K562 (cell line): ENCODE measurements at regions not wholly inside any gene's neighbourhood (a gene's known extent, or its start where the extent isn't known, plus 50 kb on each side); places are given as distances from the start of the nearest gene placed in this dataset.
"Not testable (repeated sequence)": the region's sequence is repeated elsewhere in the genome, so short reads cannot be mapped to it uniquely, and the experiment has no call there.

Experiments
- ATAC-seq: fragments of 200-7000 bp; cut with Tn5 transposase; 3 replicates; pipeline ENCODE4 v1.9.1; 2020; ENCODE audit warnings: moderate library complexity
- BruUV-seq: library from RNA; stranded (reverse); fragments of 400-500 nt; replicated peaks from 2 replicates; lab custom pipeline; 2021; lab: Mats Ljungman, UMichigan
- CTCF ChIA-PET: fragments of 300-600 bp; formaldehyde crosslinking; extraction: SDS; loops from one replicate; lab custom pipeline; 2021; ENCODE audit warnings: low intra/inter-chr PET ratio; lab: Yijun Ruan, JAX
- POLR2A ChIA-PET: fragments of 300-600, 350-650 bp; sonication (Branson Sonifier 250); formaldehyde crosslinking; extraction: SDS; loops from one replicate; lab custom pipeline; 2021; ENCODE audit warnings: antibody characterized with exemption, inconsistent platforms; lab: Yijun Ruan, JAX
- DNase-seq, 4 experiments: peaks; one replicate each; pipeline versions ENCODE4 v3.0.0 to v3.0.0-alpha.2; 2011 to 2018; ENCODE audit warnings: low spot score in 3 of 4, mixed read lengths in 3 of 4; ENCODE audit errors: extremely low read depth in 1 of 4
- FAIRE-seq: peaks from 2 replicates; lab custom pipeline; 2011; peaks lifted over from hg19 to GRCh38; lab: Jason Lieb, UNC
- H2AFZ ChIP-seq: 2 replicates; pipeline ENCODE4 v1.6.0; 2011; ENCODE audit warnings: low read depth, low read length, control low read depth, inconsistent platforms
- H3K27ac ChIP-seq: fragments of 200-600 bp; 3 replicates; pipeline ENCODE4 v1.8.0; 2011; ENCODE audit warnings: low read depth, mild to moderate bottlenecking, control low read depth, inconsistent platforms, low read length, moderate library complexity, mixed read lengths; ENCODE audit errors: extremely low read depth
- H3K27me3 ChIP-seq, 2 experiments: fragments of 300-600 bp in 1 of 2; 2 replicates in 1 of 2; 3 replicates in 1 of 2; pipeline versions ENCODE4 v1.6.0 to v1.8.0; 2011; ENCODE audit warnings: inconsistent platforms in 2 of 2, low read length in 2 of 2, mild to moderate bottlenecking in 1 of 2, mixed read lengths in 1 of 2, moderate library complexity in 1 of 2; ENCODE audit not compliant: control insufficient read depth in 2 of 2, insufficient read depth in 2 of 2
- H3K36me3 ChIP-seq: fragments of 300-600 bp; 3 replicates; pipeline ENCODE4 v1.8.0; 2011; ENCODE audit warnings: mild to moderate bottlenecking, low read length, inconsistent platforms; ENCODE audit not compliant: control insufficient read depth, insufficient read depth
- H3K4me1 ChIP-seq, 2 experiments: fragments of 200-600 bp in 1 of 2; replicated peaks in 1 of 2; 2 replicates in 1 of 2; 3 replicates in 1 of 2; pipeline versions ENCODE4 v1.5.1 to v1.8.0; 2011; ENCODE audit warnings: inconsistent platforms in 2 of 2, low read length in 2 of 2, mild to moderate bottlenecking in 1 of 2, mixed read lengths in 1 of 2, moderate library complexity in 1 of 2; ENCODE audit not compliant: control insufficient read depth in 2 of 2, insufficient read depth in 2 of 2
- H3K4me2 ChIP-seq: 2 replicates; pipeline ENCODE4 v1.6.1; 2011; ENCODE audit warnings: low read length, control low read depth, inconsistent platforms, mixed read lengths; ENCODE audit not compliant: insufficient read depth
- H3K4me3 ChIP-seq: fragments of 200-600 bp; sonication (generic), shearing (Covaris generic); 2 replicates; pipeline ENCODE4 v1.5.1; 2016; ENCODE audit warnings: control low read depth, inconsistent platforms
- H3K79me2 ChIP-seq: fragments of 200-600 bp; 3 replicates; pipeline ENCODE4 v1.8.0; 2011; ENCODE audit warnings: low read length, inconsistent platforms; ENCODE audit not compliant: control insufficient read depth, insufficient read depth
- H3K9ac ChIP-seq, 2 experiments: 2 replicates each; pipeline versions ENCODE4 v1.6.0 to v1.6.1; 2011; ENCODE audit warnings: low read depth in 2 of 2, low read length in 2 of 2, control low read depth in 1 of 2, inconsistent platforms in 1 of 2, mild to moderate bottlenecking in 1 of 2, mixed read lengths in 1 of 2; ENCODE audit not compliant: insufficient read depth in 1 of 2
- H3K9me1 ChIP-seq: one replicate; pipeline ENCODE4 v1.6.0; 2011; ENCODE audit warnings: inconsistent platforms, mild to moderate bottlenecking, low read length, moderate library complexity; ENCODE audit not compliant: control insufficient read depth, insufficient read depth
- H3K9me3 ChIP-seq: replicated peaks from 2 replicates; pipeline ENCODE4 v1.5.1; 2011; ENCODE audit warnings: low read depth, low read length, inconsistent platforms; ENCODE audit not compliant: control insufficient read depth, insufficient read depth
- H4K20me1 ChIP-seq: replicated peaks from 2 replicates; pipeline ENCODE4 v1.6.1; 2011; ENCODE audit warnings: low read length, inconsistent platforms, mixed read lengths; ENCODE audit not compliant: control insufficient read depth, insufficient read depth
- HEY1 ChIP-seq: fragments of 250-450 bp; sonication (Bioruptor Pico); IDR thresholded peaks from 2 replicates; pipeline ENCODE4 v1.5.0; 2020; ENCODE audit warnings: mild to moderate bottlenecking, moderate library complexity, borderline replicate concordance
- SIN3A ChIP-seq, 2 experiments: fragments of 150-350 bp in 1 of 2; IDR thresholded peaks; 2 replicates each; pipeline ENCODE4 v1.6.1; 2011 to 2016; ENCODE audit warnings: borderline replicate concordance in 2 of 2, low read depth in 2 of 2, low read length in 2 of 2, mild to moderate bottlenecking in 2 of 2, moderate library complexity in 2 of 2; ENCODE audit not compliant: control insufficient read depth in 1 of 2
- XRCC4 ChIP-seq: IDR thresholded peaks from one replicate; pipeline ENCODE4 v1.6.1; 2011; ENCODE audit not compliant: insufficient read depth, insufficient read length; ENCODE audit errors: extremely low read depth
- WGBS: fragments of 100-300 bp; shearing (Covaris generic); methylation state at CpG from one replicate; pipeline ENCODE4 v1.1.6; 2016; ENCODE audit warnings: low coverage, mixed read lengths; ENCODE audit not compliant: insufficient coverage; ENCODE audit errors: missing lambda C conversion rate; 5-methylcytosine and 5-hydroxymethylcytosine counted together
- in situ Hi-C: fragments of 300-500 bp; cut with MboI; formaldehyde crosslinking; loops from 4 replicates; pipeline ENCODE4 v1.15.0; 2018; ENCODE audit warnings: inconsistent platforms, mixed read lengths
- intact Hi-C: fragments of 100-400 bp; cut with micrococcal nuclease; formaldehyde crosslinking; loops from 2 replicates; pipeline ENCODE4 v1.14.2; 2022
- TF ChIP-seq, protein P1 (sequence below): fragments of 450-650 bp; formaldehyde crosslinking; conservative IDR thresholded peaks from 2 replicates; pipeline ENCODE4 v1.4.0; 2022; ENCODE audit warnings: mild to moderate bottlenecking, missing genetic modification characterization

DNA sequence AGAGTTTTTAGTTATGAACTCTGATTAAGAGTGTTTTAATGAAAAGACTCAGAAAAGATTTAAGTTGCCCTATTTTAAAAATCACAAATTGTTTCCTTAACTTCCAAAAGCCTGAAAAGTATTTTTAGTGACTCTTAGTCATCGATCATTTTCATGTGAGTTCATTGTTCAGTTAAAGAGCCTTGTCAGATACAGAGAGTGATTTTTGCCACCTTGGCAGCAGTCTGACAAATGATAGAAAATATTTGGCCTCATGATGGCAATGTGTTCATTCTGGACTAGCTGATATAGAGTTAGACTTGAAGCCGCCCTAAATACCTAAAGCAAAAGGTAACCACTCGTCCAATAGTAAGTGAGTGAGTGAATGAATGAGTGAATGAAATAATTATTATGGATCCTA lies 225.8 kb downstream of the CPS1 start:
- in situ Hi-C loops (no loop called here), intact Hi-C loops (no loop called here)
- ATAC-seq: no peak
- no peaks in the 10 kb centered on the region for H3K4me1 ChIP-seq
- DNase-seq: no peak
- ChIA-PET POLR2A (no interaction called here), CTCF (no interaction called here)
- no peaks in the 10 kb centered on the region for H3K27me3 ChIP-seq
- no TSS peak for BruUV-seq
- no peak for FAIRE-seq
- H3K4me3 ChIP-seq: no peak overlapping the region
- no peak overlapping the region for H3K27ac ChIP-seq
- H3K4me2 ChIP-seq: no peak overlapping the region
- no peaks in the 10 kb centered on the region for H3K9me3 ChIP-seq
- H4K20me1 ChIP-seq: no peaks in the 10 kb centered on the region
- TF ChIP-seq XRCC4 (no peak), SIN3A (IDR thresholded peaks at IDR 0.05; ENCODE audit: borderline replicate concordance in 2 of 2, control insufficient read depth in 1 of 2, low read depth in 2 of 2, low read length in 2 of 2) (no peak), HEY1 (CRISPR knock-in tag) (no peak)
- TF ChIP-seq, protein P1, sequence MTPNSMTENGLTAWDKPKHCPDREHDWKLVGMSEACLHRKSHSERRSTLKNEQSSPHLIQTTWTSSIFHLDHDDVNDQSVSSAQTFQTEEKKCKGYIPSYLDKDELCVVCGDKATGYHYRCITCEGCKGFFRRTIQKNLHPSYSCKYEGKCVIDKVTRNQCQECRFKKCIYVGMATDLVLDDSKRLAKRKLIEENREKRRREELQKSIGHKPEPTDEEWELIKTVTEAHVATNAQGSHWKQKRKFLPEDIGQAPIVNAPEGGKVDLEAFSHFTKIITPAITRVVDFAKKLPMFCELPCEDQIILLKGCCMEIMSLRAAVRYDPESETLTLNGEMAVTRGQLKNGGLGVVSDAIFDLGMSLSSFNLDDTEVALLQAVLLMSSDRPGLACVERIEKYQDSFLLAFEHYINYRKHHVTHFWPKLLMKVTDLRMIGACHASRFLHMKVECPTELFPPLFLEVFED (CRISPR knock-in tag): no peak
- 0% methylated on average over 2 of the region's 3 CpGs for WGBS
- no peaks in the 10 kb centered on the region for H3K9me1 ChIP-seq
- H3K79me2 ChIP-seq: no peaks in the 10 kb centered on the region
- no peak overlapping the region for H2AFZ ChIP-seq
- no peak overlapping the region for H3K9ac ChIP-seq
- H3K36me3 ChIP-seq: no peaks in the 10 kb centered on the region

DNA sequence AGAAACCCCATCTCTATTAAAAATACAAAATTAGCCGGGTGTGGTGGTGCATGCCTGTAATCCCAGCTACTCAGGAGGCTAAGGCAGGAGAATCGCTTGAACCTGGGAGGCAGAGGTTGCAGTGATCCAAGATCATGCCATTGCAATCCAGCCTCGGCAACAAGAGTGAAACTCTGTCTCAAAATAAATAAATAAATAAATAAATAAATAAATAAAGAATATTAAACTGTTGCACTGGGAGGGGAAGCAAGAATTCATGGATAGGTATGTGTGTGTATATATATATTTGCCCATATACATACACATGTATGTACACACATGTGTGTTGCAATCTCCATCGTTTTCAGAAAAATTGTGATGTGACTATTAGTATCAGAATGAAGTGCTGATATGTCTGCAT lies 231.4 kb downstream of the CPS1 start:
- H3K9me1 ChIP-seq, ATAC-seq, H4K20me1 ChIP-seq, H3K27ac ChIP-seq, H3K36me3 ChIP-seq, H3K27me3 ChIP-seq, H3K9me3 ChIP-seq, in situ Hi-C loops, H3K79me2 ChIP-seq, DNase-seq, BruUV-seq, intact Hi-C loops, H3K4me2 ChIP-seq, H3K9ac ChIP-seq, H3K4me3 ChIP-seq, CTCF ChIA-PET, H3K4me1 ChIP-seq, FAIRE-seq, POLR2A ChIA-PET, H2AFZ ChIP-seq: not testable (repeated sequence)
- WGBS: 0% methylated on average over 3 of the region's 4 CpGs
